HCT116 (cell line): ENCODE measurements at regions not wholly inside any gene's neighbourhood (a gene's known extent, or its start where the extent isn't known, plus 50 kb on each side); places are given as distances from the start of the nearest gene placed in this dataset.

Source experiments
- ATF3 ChIP-seq: IDR thresholded peaks from 2 replicates; pipeline ENCODE4 v1.6.1; 2012
- CEBPB ChIP-seq: IDR thresholded peaks from 2 replicates; pipeline ENCODE4 v1.6.1; 2012; ENCODE audit warnings: low read depth
- CTCF ChIP-seq, 3 experiments: fragments of 200-600 bp in 1 of 3; sonication (generic) in 1 of 3; IDR thresholded peaks in 2 of 3; conservative IDR thresholded peaks in 1 of 3; 2 replicates each; pipeline ENCODE4 v1.5.1; 2012 to 2017; ENCODE audit warnings: low read depth in 2 of 3, low read length in 2 of 3, antibody characterized with exemption in 1 of 3, borderline replicate concordance in 1 of 3, control low read depth in 1 of 3, mild to moderate bottlenecking in 1 of 3, mixed read lengths in 1 of 3, mixed run types in 1 of 3, moderate library complexity in 1 of 3; ENCODE audit not compliant: insufficient read depth in 1 of 3
- EGR1 ChIP-seq: IDR thresholded peaks from 2 replicates; pipeline ENCODE4 v1.6.1; 2012; ENCODE audit warnings: low read depth
- EZH2 ChIP-seq: fragments of 200-600 bp; sonication (generic); IDR thresholded peaks from 2 replicates; pipeline ENCODE4 v1.6.1; 2017; ENCODE audit warnings: antibody characterized with exemption, mixed run types
- FOSL1 ChIP-seq: IDR thresholded peaks from 2 replicates; pipeline ENCODE4 v1.6.1; 2012; ENCODE audit warnings: low read depth
- JUND ChIP-seq: IDR thresholded peaks from 2 replicates; pipeline ENCODE4 v1.6.1; 2012
- POLR2A ChIP-seq: IDR thresholded peaks from 2 replicates; pipeline ENCODE4 v1.7.0; 2011; ENCODE audit warnings: borderline replicate concordance; ENCODE audit not compliant: insufficient read depth, insufficient read length; ENCODE audit errors: extremely low read depth
- POLR2AphosphoS5 ChIP-seq: IDR thresholded peaks from 2 replicates; pipeline ENCODE4 v1.6.1; 2011; ENCODE audit warnings: mild to moderate bottlenecking, low read depth, low read length, moderate library complexity
- RAD21 ChIP-seq: IDR thresholded peaks from 2 replicates; pipeline ENCODE4 v1.6.1; 2012; ENCODE audit warnings: low read depth, mild to moderate bottlenecking
- SIN3A ChIP-seq: IDR thresholded peaks from 2 replicates; pipeline ENCODE4 v1.6.1; 2012; ENCODE audit warnings: low read depth
- ZFX ChIP-seq: fragments of 450-650 bp; IDR thresholded peaks from 2 replicates; pipeline ENCODE4 v1.6.1; 2017
- ZNF274 ChIP-seq: fragments of 200-500 bp; sonication (Bioruptor generic); IDR thresholded peaks from 2 replicates; pipeline ENCODE4 v1.6.1; 2014; ENCODE audit warnings: mild to moderate bottlenecking, low read depth, low read length, inconsistent platforms

- no peak for TF ChIP-seq ZNF274
- TF ChIP-seq POLR2A: no peak
- TF ChIP-seq CTCF (IDR thresholded peaks at IDR 0.05 in 2 of 3, conservative IDR thresholded peaks at IDR 0.05 in 1 of 3; ENCODE audit: borderline replicate concordance in 1 of 3, insufficient read depth in 1 of 3, low read depth in 2 of 3, low read length in 2 of 3): no peak
- no peak for TF ChIP-seq EGR1
- TF ChIP-seq ATF3: no peak
- no peak for TF ChIP-seq POLR2AphosphoS5
- TF ChIP-seq RAD21: no peak
- TF ChIP-seq EZH2: no peak
- no peak for TF ChIP-seq FOSL1
- no peak for TF ChIP-seq SIN3A
- no peak for TF ChIP-seq JUND
- no peak for TF ChIP-seq ZFX
- no peak for TF ChIP-seq CEBPB
These were observed 158.9 kb downstream of the CEMIP2 start for GRCh38 chr9:71609448-71609830.
